ENCODE measurements at regions not wholly inside any gene's neighbourhood (a gene's known extent, or its start where the extent isn't known, plus 50 kb on each side); places are given as distances from the start of the nearest gene placed in this dataset.

GRCh38 chr7:114830952-114831351, 90.9 kb upstream of the MDFIC start:
- Histone ChIP-seq H3K4me1 (replicated peaks in 1 of 2; ENCODE audit: control insufficient read depth in 2 of 2, insufficient read depth in 2 of 2, low read length in 2 of 2) (no peaks in the 10 kb centered on the region), H3K4me2 (ENCODE audit: insufficient read depth, low read length) (no peak overlapping the region), H3K9me3 (replicated peaks; ENCODE audit: control insufficient read depth, insufficient read depth, low read depth, low read length) (peaks cover 3% of the 10 kb centered on the region; the same call in 1 of the 2 replicates), H4K20me1 (replicated peaks; ENCODE audit: control insufficient read depth, insufficient read depth, low read length) (no peaks in the 10 kb centered on the region), H3K36me3 (ENCODE audit: control insufficient read depth, insufficient read depth, low read length) (no peaks in the 10 kb centered on the region), H3K9ac (ENCODE audit: insufficient read depth in 1 of 2, low read depth in 2 of 2, low read length in 2 of 2) (no peak overlapping the region), H3K4me3 (no peak overlapping the region), H2AFZ (ENCODE audit: low read depth, low read length) (no peak overlapping the region), H3K79me2 (ENCODE audit: control insufficient read depth, insufficient read depth, low read length) (no peaks in the 10 kb centered on the region), H3K27me3 (ENCODE audit: control insufficient read depth in 2 of 2, insufficient read depth in 2 of 2, low read length in 2 of 2) (no peaks in the 10 kb centered on the region), H3K9me1 (ENCODE audit: control insufficient read depth, insufficient read depth, low read length) (no peaks in the 10 kb centered on the region), H3K27ac (ENCODE audit: extremely low read depth, low read depth, low read length) (no peak overlapping the region)
- BruUV-seq (replicated peaks) = no TSS peak
- WGBS (ENCODE audit: insufficient coverage, low coverage, missing lambda C conversion rate) = 1% methylated on average over 4 of the region's 4 CpGs
- intact Hi-C loops (cut with micrococcal nuclease) = no loop called here
- CTCF ChIA-PET (ENCODE audit: low intra/inter-chr PET ratio) = no interaction called here
- POLR2A ChIA-PET = no interaction called here
- in situ Hi-C loops (cut with MboI) = no loop called here
- DNase-seq (ENCODE audit: extremely low read depth in 1 of 4, low spot score in 3 of 4) (no peak), ATAC-seq (no peak), FAIRE-seq (no peak)
- TF ChIP-seq TFE3 (CRISPR knock-in tag; IDR thresholded peaks at IDR 0.05) (peak; percentile 88), RBM22 (IDR thresholded peaks at IDR 0.05; ENCODE audit: low read depth, low read length, poor library complexity, severe bottlenecking) (no peak)

GRCh38 chr7:114832906-114833595, 88.8 kb upstream of the MDFIC start:
- BruUV-seq (replicated peaks) = no TSS peak
- no peak overlapping the region for H2AFZ ChIP-seq (ENCODE audit: low read depth, low read length)
- in situ Hi-C loops (cut with MboI) (no loop called here), intact Hi-C loops (cut with micrococcal nuclease) (no loop called here)
- CTCF ChIA-PET (ENCODE audit: low intra/inter-chr PET ratio) = no interaction called here
- H3K4me3 ChIP-seq = no peak overlapping the region
- H3K9me3 ChIP-seq (replicated peaks; ENCODE audit: control insufficient read depth, insufficient read depth, low read depth, low read length) = no peaks in the 10 kb centered on the region; the same call in 1 of the 2 replicates
- under 1% methylated on average over 4 of the region's 4 CpGs for WGBS (ENCODE audit: insufficient coverage, low coverage, missing lambda C conversion rate)
- no peaks in the 10 kb centered on the region for H3K79me2 ChIP-seq (ENCODE audit: control insufficient read depth, insufficient read depth, low read length)
- FAIRE-seq = no peak
- no peak for DNase-seq (ENCODE audit: extremely low read depth in 1 of 4, low spot score in 3 of 4)
- POLR2A ChIA-PET = no interaction called here
- TF ChIP-seq MEF2D (tag; conservative IDR thresholded peaks at IDR 0.05; ENCODE audit: low read depth) = no peak
- TF ChIP-seq MBD2 (IDR thresholded peaks at IDR 0.05; ENCODE audit: borderline replicate concordance, low read depth) = no peak
- TF ChIP-seq E2F8 (IDR thresholded peaks at IDR 0.05; ENCODE audit: low read depth, partially characterized antibody) = no peak
- TF ChIP-seq ZNF511 (CRISPR knock-in tag; IDR thresholded peaks at IDR 0.05) = no peak
- no peak for TF ChIP-seq KLF1 (tag; IDR thresholded peaks at IDR 0.05)
- TF ChIP-seq ZSCAN29 (IDR thresholded peaks at IDR 0.05) = no peak
- no peak for TF ChIP-seq HEY1 (CRISPR knock-in tag; IDR thresholded peaks at IDR 0.05; ENCODE audit: borderline replicate concordance)
- H3K4me2 ChIP-seq (ENCODE audit: insufficient read depth, low read length) = no peak overlapping the region
- H3K9ac ChIP-seq (ENCODE audit: insufficient read depth in 1 of 2, low read depth in 2 of 2, low read length in 2 of 2) = no peak overlapping the region
- no peaks in the 10 kb centered on the region for H3K9me1 ChIP-seq (ENCODE audit: control insufficient read depth, insufficient read depth, low read length)
- H4K20me1 ChIP-seq (replicated peaks; ENCODE audit: control insufficient read depth, insufficient read depth, low read length) = no peaks in the 10 kb centered on the region
- no peaks in the 10 kb centered on the region for H3K36me3 ChIP-seq (ENCODE audit: control insufficient read depth, insufficient read depth, low read length)
- H3K4me1 ChIP-seq (replicated peaks in 1 of 2; ENCODE audit: control insufficient read depth in 2 of 2, insufficient read depth in 2 of 2, low read length in 2 of 2) = no peaks in the 10 kb centered on the region
- ATAC-seq = no peak
- H3K27me3 ChIP-seq (ENCODE audit: control insufficient read depth in 2 of 2, insufficient read depth in 2 of 2, low read length in 2 of 2) = no peaks in the 10 kb centered on the region
- H3K27ac ChIP-seq (ENCODE audit: extremely low read depth, low read depth, low read length) = no peak overlapping the region
